HFF-Myc (cell line): ENCODE measurements at regions not wholly inside any gene's neighbourhood (a gene's known extent, or its start where the extent isn't known, plus 50 kb on each side); places are given as distances from the start of the nearest gene placed in this dataset.

ENCODE experiments used
- DNase-seq: peaks from one replicate; pipeline ENCODE4 v3.0.0-alpha.2; 2011; ENCODE audit warnings: low read depth; ENCODE audit errors: extremely low read depth
- H3K4me3 ChIP-seq: replicated peaks from 2 replicates; pipeline ENCODE4 v1.5.1; 2011; ENCODE audit warnings: low read depth, mild to moderate bottlenecking, control low read depth, low read length
- CTCF ChIP-seq: IDR thresholded peaks from 2 replicates; pipeline ENCODE4 v1.5.1; 2012; ENCODE audit warnings: mild to moderate bottlenecking, low read depth, low read length, control low read depth; ENCODE audit errors: missing control alignments

- H3K4me3 ChIP-seq: no peak overlapping the region
- no peak for TF ChIP-seq CTCF
- no peak for DNase-seq
Measured at GRCh38 chr3:6155650-6156338, 705.1 kb upstream of the GRM7 start.

- H3K4me3 ChIP-seq: no peak overlapping the region
- DNase-seq: no peak
- TF ChIP-seq CTCF: no peak
Measured at GRCh38 chr3:6165951-6166350, 695.0 kb upstream of the GRM7 start.

GRCh38 chr3:6168256-6168655 is 692.7 kb upstream of the GRM7 start:
- no peak overlapping the region for H3K4me3 ChIP-seq
- DNase-seq: no peak
- no peak for TF ChIP-seq CTCF

- no peak for DNase-seq
Measured at GRCh38 chr3:6172871-6173642, 687.9 kb upstream of the GRM7 start.

GRCh38 chr3:6177417-6177816 is 683.5 kb upstream of the GRM7 start:
- no peak overlapping the region for H3K4me3 ChIP-seq
- no peak for TF ChIP-seq CTCF
- DNase-seq: no peak

More at GRCh38 chr3:6172871-6173642, 687.9 kb upstream of the GRM7 start:
- TF ChIP-seq CTCF: no peak
- H3K4me3 ChIP-seq: no peak overlapping the region

- no peak for DNase-seq
- H3K4me3 ChIP-seq: no peak overlapping the region
- no peak for TF ChIP-seq CTCF
Measured at GRCh38 chr3:6179761-6180160, 681.2 kb upstream of the GRM7 start.
